Keratinocyte (primary cell): ENCODE measurements at regions not wholly inside any gene's neighbourhood (a gene's known extent, or its start where the extent isn't known, plus 50 kb on each side); places are given as distances from the start of the nearest gene placed in this dataset.

Experiments
- DNase-seq: peaks from one replicate; pipeline ENCODE4 v3.0.0-alpha.2; 2011; ENCODE audit warnings: low read depth, missing footprints, low spot score
- FAIRE-seq: peaks from 2 replicates; lab custom pipeline; 2011; peaks lifted over from hg19 to GRCh38; lab: Jason Lieb, UNC
- H2AFZ ChIP-seq: 2 replicates; pipeline ENCODE4 v1.6.0; 2012; ENCODE audit warnings: low read length, control low read depth, inconsistent platforms; ENCODE audit not compliant: control insufficient read depth
- H3K27ac ChIP-seq: 2 replicates; pipeline ENCODE4 v1.5.1; 2011; ENCODE audit warnings: low read length; ENCODE audit not compliant: control insufficient read depth, insufficient read depth
- H3K27me3 ChIP-seq: 3 replicates; pipeline ENCODE4 v1.6.0; 2011; ENCODE audit warnings: low read length; ENCODE audit not compliant: control insufficient read depth, insufficient read depth; ENCODE audit errors: extremely low read depth
- H3K36me3 ChIP-seq, 2 experiments: 2 replicates in 1 of 2; 3 replicates in 1 of 2; pipeline ENCODE4 v1.5.1; 2011; ENCODE audit warnings: low read length in 2 of 2, mild to moderate bottlenecking in 1 of 2; ENCODE audit not compliant: control insufficient read depth in 2 of 2, insufficient read depth in 2 of 2; ENCODE audit errors: extremely low read depth in 1 of 2
- H3K4me1 ChIP-seq: 3 replicates; pipeline ENCODE4 v1.5.1; 2011; ENCODE audit warnings: low read length; ENCODE audit not compliant: control insufficient read depth, insufficient read depth; ENCODE audit errors: extremely low read depth
- H3K4me2 ChIP-seq: 3 replicates; pipeline ENCODE4 v1.6.0; 2011; ENCODE audit warnings: low read depth, low read length; ENCODE audit not compliant: control insufficient read depth, insufficient read depth; ENCODE audit errors: extremely low read depth
- H3K4me3 ChIP-seq, 3 experiments: fragments of 200-600 bp in 1 of 3; sonication (generic) in 1 of 3; 2 replicates in 2 of 3; 3 replicates in 1 of 3; pipeline ENCODE4 v1.5.1; 2011 to 2016; ENCODE audit warnings: low read length in 3 of 3, mild to moderate bottlenecking in 3 of 3, control low read depth in 2 of 3, inconsistent platforms in 1 of 3, low read depth in 1 of 3, mixed read lengths in 1 of 3, mixed run types in 1 of 3, moderate library complexity in 1 of 3; ENCODE audit not compliant: control insufficient read depth in 2 of 3, insufficient read depth in 2 of 3; ENCODE audit errors: extremely low read depth in 1 of 3
- H3K79me2 ChIP-seq: 2 replicates; pipeline ENCODE4 v1.6.0; 2012; ENCODE audit warnings: low read length; ENCODE audit not compliant: control insufficient read depth, insufficient read depth
- H3K9ac ChIP-seq: 3 replicates; pipeline ENCODE4 v1.6.0; 2011; ENCODE audit warnings: low read length; ENCODE audit not compliant: control insufficient read depth, insufficient read depth; ENCODE audit errors: extremely low read depth
- H3K9me1 ChIP-seq: 3 replicates; pipeline ENCODE4 v1.6.0; 2011; ENCODE audit warnings: low read length; ENCODE audit not compliant: control insufficient read depth, insufficient read depth; ENCODE audit errors: extremely low read depth
- H3K9me3 ChIP-seq: 2 replicates; pipeline ENCODE4 v1.5.1; 2012; ENCODE audit warnings: low read depth, low read length; ENCODE audit not compliant: control insufficient read depth
- H4K20me1 ChIP-seq: 3 replicates; pipeline ENCODE4 v1.6.0; 2011; ENCODE audit warnings: low read length; ENCODE audit not compliant: control insufficient read depth, insufficient read depth; ENCODE audit errors: extremely low read depth
- EZH2 ChIP-seq: IDR thresholded peaks from one replicate; pipeline ENCODE4 v1.6.1; 2012; ENCODE audit warnings: inconsistent platforms, mild to moderate bottlenecking, low read length, moderate library complexity
- dilution Hi-C: fragments of 300-500 bp; cut with MboI; formaldehyde crosslinking; loops from one replicate; pipeline ENCODE4 v1.7.0; 2020; ENCODE audit warnings: low sequenced_read_pairs; ENCODE audit not compliant: extremely low pct_ligation_motif_present
- TF ChIP-seq, protein P1 (sequence below), 3 experiments: IDR thresholded peaks in 1 of 3; conservative IDR thresholded peaks in 1 of 3; optimal IDR thresholded peaks in 1 of 3; 2 replicates in 2 of 3; 3 replicates in 1 of 3; pipeline versions ENCODE3 to v1.5.1; 2011; ENCODE audit warnings: low read length in 3 of 3, mild to moderate bottlenecking in 3 of 3, moderate library complexity in 2 of 3, control low read depth in 1 of 3, inconsistent platforms in 1 of 3; ENCODE audit not compliant: insufficient read depth in 2 of 3; ENCODE audit errors: extremely low read depth in 1 of 3

DNA sequence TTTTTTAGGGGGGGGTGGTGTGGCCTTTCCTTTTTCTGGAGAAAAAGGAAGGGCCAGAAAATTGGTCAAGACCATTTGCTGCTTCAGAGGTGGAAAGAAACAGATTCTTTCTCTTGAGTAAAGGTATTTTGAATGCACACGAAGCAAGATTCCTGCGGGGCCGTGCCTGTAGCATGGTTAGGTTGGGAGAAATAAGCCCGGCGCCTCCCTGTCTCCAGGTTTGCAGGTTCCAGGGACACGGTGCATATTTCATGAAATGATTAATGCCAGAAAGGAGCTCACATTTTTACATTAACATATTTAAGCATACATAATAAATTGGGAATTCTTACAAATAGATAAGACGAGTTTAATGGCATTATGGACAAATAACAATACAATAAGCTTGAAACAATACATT lies 409.5 kb upstream of the IRX1 start:
- Histone ChIP-seq H2AFZ (no peak overlapping the region), H3K9me1 (no peaks in the 10 kb centered on the region), H3K4me3 (no peak overlapping the region), H3K9ac (no peak overlapping the region), H3K27me3 (no peaks in the 10 kb centered on the region), H3K4me1 (no peaks in the 10 kb centered on the region), H3K79me2 (no peaks in the 10 kb centered on the region), H3K9me3 (no peaks in the 10 kb centered on the region), H3K4me2 (no peak overlapping the region), H3K36me3 (no peaks in the 10 kb centered on the region), H3K27ac (no peak overlapping the region), H4K20me1 (no peaks in the 10 kb centered on the region)
- DNase-seq, result no peak
- TF ChIP-seq, protein P1, sequence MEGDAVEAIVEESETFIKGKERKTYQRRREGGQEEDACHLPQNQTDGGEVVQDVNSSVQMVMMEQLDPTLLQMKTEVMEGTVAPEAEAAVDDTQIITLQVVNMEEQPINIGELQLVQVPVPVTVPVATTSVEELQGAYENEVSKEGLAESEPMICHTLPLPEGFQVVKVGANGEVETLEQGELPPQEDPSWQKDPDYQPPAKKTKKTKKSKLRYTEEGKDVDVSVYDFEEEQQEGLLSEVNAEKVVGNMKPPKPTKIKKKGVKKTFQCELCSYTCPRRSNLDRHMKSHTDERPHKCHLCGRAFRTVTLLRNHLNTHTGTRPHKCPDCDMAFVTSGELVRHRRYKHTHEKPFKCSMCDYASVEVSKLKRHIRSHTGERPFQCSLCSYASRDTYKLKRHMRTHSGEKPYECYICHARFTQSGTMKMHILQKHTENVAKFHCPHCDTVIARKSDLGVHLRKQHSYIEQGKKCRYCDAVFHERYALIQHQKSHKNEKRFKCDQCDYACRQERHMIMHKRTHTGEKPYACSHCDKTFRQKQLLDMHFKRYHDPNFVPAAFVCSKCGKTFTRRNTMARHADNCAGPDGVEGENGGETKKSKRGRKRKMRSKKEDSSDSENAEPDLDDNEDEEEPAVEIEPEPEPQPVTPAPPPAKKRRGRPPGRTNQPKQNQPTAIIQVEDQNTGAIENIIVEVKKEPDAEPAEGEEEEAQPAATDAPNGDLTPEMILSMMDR (optimal IDR thresholded peaks at IDR 0.05 in 1 of 3, IDR thresholded peaks at IDR 0.05 in 1 of 3, conservative IDR thresholded peaks at IDR 0.05 in 1 of 3; ENCODE audit: extremely low read depth in 1 of 3, insufficient read depth in 2 of 3, low read length in 3 of 3), result no peak
- TF ChIP-seq EZH2, result no peak
- dilution Hi-C loops, result no loop called here
- no peak for FAIRE-seq

DNA sequence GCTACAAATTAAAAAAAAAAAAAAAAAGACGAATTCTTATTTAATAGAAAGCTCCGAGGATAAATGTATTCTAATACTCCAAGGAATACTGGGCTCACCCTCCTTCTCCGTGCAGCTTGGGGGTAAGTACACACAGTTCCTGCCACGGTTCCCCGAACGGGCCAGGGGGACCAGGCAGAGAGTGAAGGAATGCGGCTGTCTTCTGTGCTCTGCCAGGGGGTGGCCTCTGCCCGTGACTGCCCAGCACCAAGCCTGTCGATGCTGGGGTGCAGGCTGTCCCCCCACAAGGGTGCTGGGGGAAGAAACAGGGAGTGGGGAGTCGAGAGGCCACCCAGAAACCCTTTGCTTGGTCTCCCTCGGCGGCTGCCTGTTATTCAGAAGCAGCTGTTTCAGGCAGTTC lies 410.1 kb upstream of the IRX1 start:
- FAIRE-seq (no peak), DNase-seq (no peak)
- Histone ChIP-seq H3K4me2 (no peak overlapping the region), H4K20me1 (no peaks in the 10 kb centered on the region), H3K9me1 (no peaks in the 10 kb centered on the region), H3K9me3 (no peaks in the 10 kb centered on the region), H3K79me2 (no peaks in the 10 kb centered on the region), H3K27me3 (no peaks in the 10 kb centered on the region), H3K4me3 (no peak overlapping the region), H3K9ac (no peak overlapping the region), H3K4me1 (no peaks in the 10 kb centered on the region), H2AFZ (no peak overlapping the region), H3K36me3 (no peaks in the 10 kb centered on the region), H3K27ac (no peak overlapping the region)
- dilution Hi-C loops, result no loop called here
- no peak for TF ChIP-seq EZH2
- TF ChIP-seq, protein P1 (optimal IDR thresholded peaks at IDR 0.05 in 1 of 3, IDR thresholded peaks at IDR 0.05 in 1 of 3, conservative IDR thresholded peaks at IDR 0.05 in 1 of 3; ENCODE audit: extremely low read depth in 1 of 3, insufficient read depth in 2 of 3, low read length in 3 of 3), result no peak
